ENCODE measurements at regions not wholly inside any gene's neighbourhood (a gene's known extent, or its start where the extent isn't known, plus 50 kb on each side); places are given as distances from the start of the nearest gene placed in this dataset.

DNA sequence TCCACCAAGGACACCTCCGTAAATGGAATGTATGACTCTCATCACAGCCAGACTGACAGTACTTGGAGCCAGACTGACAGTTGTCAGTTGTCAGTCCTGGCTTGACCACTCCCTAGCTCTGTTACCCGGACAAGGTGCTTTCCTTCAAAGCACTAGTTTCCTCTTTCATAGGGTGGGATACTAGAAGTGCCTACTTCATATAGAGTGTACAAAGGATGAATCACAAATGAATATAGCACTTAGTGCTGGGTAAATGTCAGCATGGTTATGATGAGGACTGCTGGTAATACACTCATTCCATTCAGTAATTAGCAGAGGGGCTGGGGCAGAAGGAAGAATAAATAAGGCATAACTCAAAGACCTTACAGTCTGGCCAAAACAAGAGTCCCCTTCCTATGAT lies 91.4 kb downstream of the ARL4C start:
- Histone ChIP-seq H3K36me3 (no peaks in the 10 kb centered on the region), H3K4me3 (no peak overlapping the region), H3K4me1 (no peaks in the 10 kb centered on the region), H3K27ac (no peak overlapping the region), H3K27me3 (no peaks in the 10 kb centered on the region), H3K9me3 (no peaks in the 10 kb centered on the region)
- no peak for DNase-seq
- no peak for TF ChIP-seq CTCF (IDR thresholded peaks at IDR 0.05)
- intact Hi-C loops (cut with DNase I; ENCODE audit: low total_unique reads): no loop called here

DNA sequence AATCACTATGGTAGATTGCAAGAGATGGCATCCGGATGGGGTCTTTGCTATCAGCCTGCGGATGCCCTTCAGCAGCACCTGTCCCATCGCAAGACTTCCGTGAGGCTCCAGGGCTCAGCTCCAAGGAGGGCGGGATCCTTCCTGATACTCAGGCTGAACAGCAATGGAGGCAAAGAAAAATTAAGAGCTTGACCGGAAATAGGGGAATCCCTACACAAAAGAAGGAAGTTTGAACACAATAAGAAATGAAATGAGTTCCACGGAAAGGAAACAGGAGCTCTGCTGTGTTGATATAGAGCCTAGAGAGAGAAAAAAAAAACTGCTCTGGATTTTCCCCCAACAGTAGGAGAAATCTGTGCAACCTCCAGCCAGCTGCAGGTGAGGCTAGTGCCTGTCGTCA lies 91.9 kb downstream of the ARL4C start:
- Histone ChIP-seq H3K4me1 (no peaks in the 10 kb centered on the region), H3K27me3 (no peaks in the 10 kb centered on the region), H3K36me3 (no peaks in the 10 kb centered on the region), H3K9me3 (no peaks in the 10 kb centered on the region), H3K4me3 (no peak overlapping the region), H3K27ac (no peak overlapping the region)
- TF ChIP-seq CTCF (IDR thresholded peaks at IDR 0.05): no peak
- no peak for DNase-seq
- intact Hi-C loops (cut with DNase I; ENCODE audit: low total_unique reads): no loop called here

GRCh38 chr2:234403751-234404150 lies 93.1 kb downstream of the ARL4C start:
- Histone ChIP-seq H3K27me3 (no peaks in the 10 kb centered on the region), H3K27ac (no peak overlapping the region), H3K9me3 (no peaks in the 10 kb centered on the region), H3K4me3 (no peak overlapping the region), H3K4me1 (no peaks in the 10 kb centered on the region), H3K36me3 (no peaks in the 10 kb centered on the region)
- no peak for TF ChIP-seq CTCF (IDR thresholded peaks at IDR 0.05)
- DNase-seq: no peak
- intact Hi-C loops (cut with DNase I; ENCODE audit: low total_unique reads): no loop called here

DNA sequence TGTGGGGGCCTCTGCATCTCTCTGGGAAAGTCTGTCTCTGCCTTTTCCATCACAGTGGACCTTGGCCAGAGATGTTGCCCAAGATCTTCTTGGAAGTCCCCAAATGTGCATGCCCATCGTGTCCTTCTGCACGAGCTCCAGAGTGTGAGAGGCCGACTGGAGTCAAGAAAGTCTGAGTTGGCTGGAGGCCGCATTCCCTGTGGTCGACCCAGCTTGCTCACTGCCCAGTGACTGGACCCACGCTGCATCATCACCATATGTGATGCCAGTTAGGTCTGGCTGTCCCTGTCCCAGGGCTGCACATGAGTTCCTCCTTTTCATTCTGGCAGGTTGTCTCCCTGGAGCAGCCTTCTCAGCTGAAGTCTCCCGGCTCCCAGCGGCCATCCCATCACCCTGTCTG lies 93.8 kb downstream of the ARL4C start:
- H3K27ac ChIP-seq: no peak overlapping the region
- no peak for DNase-seq
- no peak overlapping the region for H3K4me3 ChIP-seq
- no peaks in the 10 kb centered on the region for H3K4me1 ChIP-seq
- no peaks in the 10 kb centered on the region for H3K36me3 ChIP-seq
- intact Hi-C loops (cut with DNase I; ENCODE audit: low total_unique reads): no loop called here
- no peaks in the 10 kb centered on the region for H3K9me3 ChIP-seq
- H3K27me3 ChIP-seq: no peaks in the 10 kb centered on the region
- TF ChIP-seq CTCF (IDR thresholded peaks at IDR 0.05): no peak

- H3K4me3 ChIP-seq: no peak overlapping the region
- no peaks in the 10 kb centered on the region for H3K27me3 ChIP-seq
- no peaks in the 10 kb centered on the region for H3K36me3 ChIP-seq
- no peak for TF ChIP-seq CTCF (IDR thresholded peaks at IDR 0.05)
- DNase-seq: no peak
- no peak overlapping the region for H3K27ac ChIP-seq
- no peaks in the 10 kb centered on the region for H3K4me1 ChIP-seq
- H3K9me3 ChIP-seq: no peaks in the 10 kb centered on the region
- intact Hi-C loops (cut with DNase I; ENCODE audit: low total_unique reads): no loop called here
Observed at GRCh38 chr2:234401426-234401825, 95.5 kb downstream of the ARL4C start.

All from tibial artery (tissue), 4 donors.